ENCODE measurements at regions not wholly inside any gene's neighbourhood (a gene's known extent, or its start where the extent isn't known, plus 50 kb on each side); places are given as distances from the start of the nearest gene placed in this dataset.

DNA sequence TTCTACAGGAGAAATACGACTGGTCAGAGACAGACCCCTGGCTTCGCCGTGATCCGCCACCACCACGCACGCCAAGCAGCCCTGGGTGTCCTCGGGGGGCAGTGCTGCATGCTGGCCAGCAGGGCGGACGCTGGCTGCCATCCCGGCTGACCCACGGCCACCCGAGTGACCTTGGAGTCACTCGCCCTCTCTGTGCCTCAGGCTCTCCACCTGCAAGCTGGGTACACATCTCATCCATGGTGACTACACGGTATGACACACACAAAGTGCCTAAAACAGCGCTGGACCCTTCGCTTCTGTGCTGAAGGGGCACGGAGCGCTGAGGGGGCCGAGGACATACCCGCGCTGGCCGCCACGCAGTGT, 62.0 kb upstream of the RNF32 start:
- no peak for DNase-seq (ENCODE audit: insufficient read length, low spot score, missing footprints)
- H3K4me3 ChIP-seq (ENCODE audit: insufficient read depth, low read length), result no peak overlapping the region
- TF ChIP-seq, protein P1, sequence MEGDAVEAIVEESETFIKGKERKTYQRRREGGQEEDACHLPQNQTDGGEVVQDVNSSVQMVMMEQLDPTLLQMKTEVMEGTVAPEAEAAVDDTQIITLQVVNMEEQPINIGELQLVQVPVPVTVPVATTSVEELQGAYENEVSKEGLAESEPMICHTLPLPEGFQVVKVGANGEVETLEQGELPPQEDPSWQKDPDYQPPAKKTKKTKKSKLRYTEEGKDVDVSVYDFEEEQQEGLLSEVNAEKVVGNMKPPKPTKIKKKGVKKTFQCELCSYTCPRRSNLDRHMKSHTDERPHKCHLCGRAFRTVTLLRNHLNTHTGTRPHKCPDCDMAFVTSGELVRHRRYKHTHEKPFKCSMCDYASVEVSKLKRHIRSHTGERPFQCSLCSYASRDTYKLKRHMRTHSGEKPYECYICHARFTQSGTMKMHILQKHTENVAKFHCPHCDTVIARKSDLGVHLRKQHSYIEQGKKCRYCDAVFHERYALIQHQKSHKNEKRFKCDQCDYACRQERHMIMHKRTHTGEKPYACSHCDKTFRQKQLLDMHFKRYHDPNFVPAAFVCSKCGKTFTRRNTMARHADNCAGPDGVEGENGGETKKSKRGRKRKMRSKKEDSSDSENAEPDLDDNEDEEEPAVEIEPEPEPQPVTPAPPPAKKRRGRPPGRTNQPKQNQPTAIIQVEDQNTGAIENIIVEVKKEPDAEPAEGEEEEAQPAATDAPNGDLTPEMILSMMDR (IDR thresholded peaks at IDR 0.05; ENCODE audit: extremely low read depth, low read depth, low read length), result no peak
- H3K79me2 ChIP-seq (ENCODE audit: insufficient read depth, low read length), result no peaks in the 10 kb centered on the region
- no peak overlapping the region for H2AFZ ChIP-seq (ENCODE audit: low read length)
- H3K36me3 ChIP-seq (ENCODE audit: insufficient read depth, low read length), result no peaks in the 10 kb centered on the region
- H3K4me1 ChIP-seq (ENCODE audit: insufficient read depth, low read length), result no peaks in the 10 kb centered on the region
- no peak overlapping the region for H3K27ac ChIP-seq (ENCODE audit: low read depth, low read length)
- no peaks in the 10 kb centered on the region for H3K9me3 ChIP-seq (ENCODE audit: low read depth, low read length)
- H3K4me2 ChIP-seq (ENCODE audit: insufficient read depth, low read length), result no peak overlapping the region
- no peaks in the 10 kb centered on the region for H4K20me1 ChIP-seq (ENCODE audit: insufficient read depth, low read length)
- no peaks in the 10 kb centered on the region for H3K27me3 ChIP-seq (ENCODE audit: insufficient read depth, low read length)

DNA sequence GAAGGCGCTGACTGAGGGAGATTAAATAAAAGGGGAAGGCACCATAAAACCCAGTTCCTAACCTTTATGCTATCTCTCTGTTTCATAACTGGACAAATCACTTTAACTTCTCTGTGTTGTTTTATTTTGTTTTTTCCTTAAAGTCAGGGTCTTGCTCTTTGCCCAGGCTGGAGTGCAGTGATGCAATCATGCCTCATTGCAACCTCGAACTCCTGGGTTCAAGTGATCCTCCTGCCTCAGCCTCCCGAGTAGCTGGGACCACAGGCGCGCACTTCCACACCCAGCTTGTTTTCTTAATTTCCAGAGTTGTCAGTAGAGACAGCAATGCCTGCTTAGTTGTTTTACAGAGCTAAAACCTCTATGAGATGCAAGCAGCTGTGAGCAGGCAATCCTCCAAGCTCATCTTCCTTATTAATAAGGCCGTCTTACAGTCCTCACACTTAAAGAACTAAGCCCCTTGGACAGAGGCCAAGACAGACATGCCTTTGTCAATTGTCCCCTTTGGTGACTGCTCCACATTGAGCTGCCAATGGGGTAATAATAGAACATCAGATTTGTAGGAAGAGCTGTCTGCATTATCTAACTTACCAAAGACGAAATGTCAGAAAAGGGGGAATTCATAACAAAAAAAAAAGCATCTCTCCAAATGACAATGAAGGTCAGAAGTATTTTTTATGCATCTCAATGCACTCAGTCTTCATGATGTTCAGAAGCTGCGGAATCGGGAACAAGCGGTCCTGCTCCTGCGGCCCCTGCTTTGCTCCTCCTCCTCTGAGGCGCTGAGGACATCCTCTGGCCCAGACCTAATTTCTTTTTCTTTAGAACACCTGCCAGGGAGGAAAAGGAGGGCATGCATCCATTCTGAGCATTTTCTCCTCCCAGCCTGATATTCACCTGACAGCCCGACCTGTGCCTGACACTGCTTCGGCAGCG, 62.7 kb upstream of the RNF32 start:
- Histone ChIP-seq H3K27ac (ENCODE audit: low read depth, low read length) (no peak overlapping the region), H3K4me1 (ENCODE audit: insufficient read depth, low read length) (no peaks in the 10 kb centered on the region), H4K20me1 (ENCODE audit: insufficient read depth, low read length) (no peaks in the 10 kb centered on the region), H3K79me2 (ENCODE audit: insufficient read depth, low read length) (no peaks in the 10 kb centered on the region), H3K9me3 (ENCODE audit: low read depth, low read length) (no peaks in the 10 kb centered on the region), H2AFZ (ENCODE audit: low read length) (no peak overlapping the region), H3K36me3 (ENCODE audit: insufficient read depth, low read length) (no peaks in the 10 kb centered on the region), H3K27me3 (ENCODE audit: insufficient read depth, low read length) (no peaks in the 10 kb centered on the region), H3K4me2 (ENCODE audit: insufficient read depth, low read length) (no peak overlapping the region), H3K4me3 (ENCODE audit: insufficient read depth, low read length) (no peak overlapping the region)
- no peak for DNase-seq (ENCODE audit: insufficient read length, low spot score, missing footprints)
- TF ChIP-seq, protein P1 (IDR thresholded peaks at IDR 0.05; ENCODE audit: extremely low read depth, low read depth, low read length), result no peak

DNA sequence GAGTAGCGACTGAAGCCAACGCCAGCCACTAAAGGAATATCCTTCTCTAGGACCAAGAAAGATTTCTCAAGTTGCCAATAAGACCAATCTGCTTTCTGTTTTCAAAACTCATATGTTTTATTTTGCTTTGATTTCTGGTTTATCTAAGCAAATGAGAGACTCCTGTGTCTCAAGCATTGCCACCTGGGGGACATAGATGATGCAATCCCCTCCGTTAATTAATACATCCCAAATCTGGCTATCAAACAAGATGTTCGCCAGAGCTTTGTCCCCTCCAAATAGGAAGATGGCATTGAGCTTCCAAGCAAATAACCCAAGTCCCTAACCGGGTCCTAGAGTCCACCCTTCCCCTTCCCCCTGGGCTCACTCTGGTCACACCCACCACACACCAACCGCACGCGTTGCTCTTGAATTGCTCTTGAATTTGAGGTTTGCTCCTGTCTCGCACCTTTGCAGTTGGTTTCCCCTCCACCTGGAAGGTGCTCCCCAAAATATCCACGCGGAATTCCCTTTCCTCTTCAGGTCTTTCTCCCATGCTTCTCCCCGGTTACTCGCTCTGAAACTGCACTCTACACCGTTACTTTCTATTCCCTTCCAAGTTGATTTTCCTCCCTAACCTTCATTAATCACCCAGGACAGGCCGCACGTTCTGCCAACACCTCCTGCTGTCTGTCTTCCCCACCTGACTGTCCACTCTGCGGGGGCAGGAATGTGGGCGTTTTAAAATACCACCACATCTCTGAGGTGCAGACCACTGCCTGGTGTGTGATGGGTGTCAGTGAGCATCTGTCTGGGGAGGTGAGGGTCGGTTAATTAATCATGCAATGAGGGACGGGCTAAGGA, 64.1 kb upstream of the RNF32 start:
- H3K27me3 ChIP-seq (ENCODE audit: insufficient read depth, low read length), result no peaks in the 10 kb centered on the region
- H2AFZ ChIP-seq (ENCODE audit: low read length), result no peak overlapping the region
- no peaks in the 10 kb centered on the region for H3K79me2 ChIP-seq (ENCODE audit: insufficient read depth, low read length)
- no peak overlapping the region for H3K27ac ChIP-seq (ENCODE audit: low read depth, low read length)
- H3K36me3 ChIP-seq (ENCODE audit: insufficient read depth, low read length), result no peaks in the 10 kb centered on the region
- H3K4me1 ChIP-seq (ENCODE audit: insufficient read depth, low read length), result no peaks in the 10 kb centered on the region
- no peak for DNase-seq (ENCODE audit: insufficient read length, low spot score, missing footprints)
- H4K20me1 ChIP-seq (ENCODE audit: insufficient read depth, low read length), result no peaks in the 10 kb centered on the region
- H3K9me3 ChIP-seq (ENCODE audit: low read depth, low read length), result no peaks in the 10 kb centered on the region
- H3K4me3 ChIP-seq (ENCODE audit: insufficient read depth, low read length), result no peak overlapping the region
- TF ChIP-seq, protein P1 (IDR thresholded peaks at IDR 0.05; ENCODE audit: extremely low read depth, low read depth, low read length), result no peak
- no peak overlapping the region for H3K4me2 ChIP-seq (ENCODE audit: insufficient read depth, low read length)

DNA sequence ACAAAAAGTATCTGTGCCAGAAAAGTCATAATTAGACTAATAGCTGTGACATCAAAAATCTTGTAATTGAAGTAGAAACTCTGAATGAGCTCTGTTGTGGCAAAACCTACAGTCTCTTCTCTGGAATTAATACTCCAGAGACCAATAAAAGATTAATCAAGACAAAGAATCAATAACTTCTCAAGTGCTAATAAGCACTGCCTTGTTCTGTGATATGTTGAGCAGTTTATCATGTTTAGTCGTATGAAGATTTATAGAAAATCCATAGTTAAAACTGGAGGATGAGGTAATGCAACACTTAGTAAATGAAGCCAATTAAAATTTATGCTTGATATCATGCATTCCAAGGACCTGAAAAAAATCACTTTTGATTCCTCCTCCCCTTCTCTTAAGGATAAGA, 72.3 kb upstream of the RNF32 start:
- H3K79me2 ChIP-seq (ENCODE audit: insufficient read depth, low read length), result no peaks in the 10 kb centered on the region
- H2AFZ ChIP-seq (ENCODE audit: low read length), result no peak overlapping the region
- no peak overlapping the region for H3K27ac ChIP-seq (ENCODE audit: low read depth, low read length)

More for the DNA sequence above, 72.3 kb upstream of the RNF32 start:
- no peak for DNase-seq (ENCODE audit: insufficient read length, low spot score, missing footprints)
- Histone ChIP-seq H3K4me1 (ENCODE audit: insufficient read depth, low read length) (no peaks in the 10 kb centered on the region), H3K4me2 (ENCODE audit: insufficient read depth, low read length) (no peak overlapping the region), H3K4me3 (ENCODE audit: insufficient read depth, low read length) (no peak overlapping the region), H4K20me1 (ENCODE audit: insufficient read depth, low read length) (no peaks in the 10 kb centered on the region), H3K36me3 (ENCODE audit: insufficient read depth, low read length) (no peaks in the 10 kb centered on the region), H3K27me3 (ENCODE audit: insufficient read depth, low read length) (no peaks in the 10 kb centered on the region), H3K9me3 (ENCODE audit: low read depth, low read length) (peaks cover under 1% of the 10 kb centered on the region)
- TF ChIP-seq, protein P1 (IDR thresholded peaks at IDR 0.05; ENCODE audit: extremely low read depth, low read depth, low read length), result no peak

All from osteoblast (primary cell).